HCT116 (cell line): ENCODE measurements at regions not wholly inside any gene's neighbourhood (a gene's known extent, or its start where the extent isn't known, plus 50 kb on each side); places are given as distances from the start of the nearest gene placed in this dataset.

Experiments used
- ATAC-seq: fragments of 200-7000 bp; cut with Tn5 transposase; 2 replicates; pipeline ENCODE4 v1.9.1; 2020; ENCODE audit warnings: mild to moderate bottlenecking, moderate library complexity
- BruUV-seq: library from RNA; stranded (reverse); fragments of 400-500 nt; replicated peaks from 2 replicates; lab custom pipeline; 2021; lab: Mats Ljungman, UMichigan
- CTCF ChIA-PET: fragments of 300-600 bp; sonication (Branson Sonifier 250); formaldehyde crosslinking; loops from one replicate; lab custom pipeline; 2021; ENCODE audit warnings: antibody characterized with exemption; lab: Charles Lee
- POLR2A ChIA-PET: fragments of 300-600, 350-600 bp; sonication (Branson Sonifier 250); formaldehyde crosslinking; loops from one replicate; lab custom pipeline; 2021; ENCODE audit warnings: antibody characterized with exemption; lab: Charles Lee
- RAD21 ChIA-PET, 2 experiments: fragments of 300-600 bp; sonication (Branson Sonifier 250); formaldehyde crosslinking; loops; one replicate each; lab custom pipeline; 2023; ENCODE audit warnings: low total read pairs in 2 of 2; ENCODE audit not compliant: uncharacterized antibody in 2 of 2, unreplicated experiment in 2 of 2, low non-redundant PET in 1 of 2; lab: Charles Lee
- DNase-seq: peaks from one replicate; pipeline ENCODE4 v3.0.0-alpha.2; 2010; ENCODE audit warnings: low read depth, low spot score
- H2AFZ ChIP-seq: fragments of 200-600 bp; shearing (Covaris generic), sonication (generic); 2 replicates; pipeline ENCODE4 v1.6.1; 2017; ENCODE audit warnings: low read depth, mixed run types, mixed read lengths, antibody characterized with exemption, low read length; ENCODE audit not compliant: poor library complexity, severe bottlenecking
- H3K27ac ChIP-seq: 2 replicates; pipeline ENCODE4 v1.5.1; 2012; ENCODE audit warnings: low read depth, low read length
- H3K27me3 ChIP-seq: fragments of 200-600 bp; sonication (generic); 2 replicates; pipeline ENCODE4 v1.6.1; 2016; ENCODE audit warnings: mixed run types, low read length, mixed read lengths; ENCODE audit not compliant: insufficient read depth
- H3K36me3 ChIP-seq, 2 experiments: fragments of 200-500 bp in 1 of 2; fragments of 200-600 bp in 1 of 2; sonication (Bioruptor generic) in 1 of 2; sonication (generic) in 1 of 2; 2 replicates each; pipeline versions ENCODE4 v1.5.1 to v1.6.1; 2014 to 2016; ENCODE audit warnings: low read length in 2 of 2, inconsistent platforms in 1 of 2, mixed read lengths in 1 of 2, mixed run types in 1 of 2; ENCODE audit not compliant: insufficient read depth in 2 of 2, control insufficient read depth in 1 of 2
- H3K4me1 ChIP-seq, 2 experiments: fragments of 200-600 bp in 1 of 2; sonication (generic) in 1 of 2; 2 replicates each; pipeline versions ENCODE4 v1.5.1 to v1.6.1; 2012 to 2017; ENCODE audit warnings: low read length in 2 of 2, inconsistent platforms in 1 of 2, mild to moderate bottlenecking in 1 of 2, mixed read lengths in 1 of 2, mixed run types in 1 of 2, moderate library complexity in 1 of 2; ENCODE audit not compliant: insufficient read depth in 2 of 2, control insufficient read depth in 1 of 2
- H3K4me2 ChIP-seq: fragments of 200-600 bp; sonication (generic); 2 replicates; pipeline ENCODE4 v1.6.1; 2017; ENCODE audit warnings: mixed run types, low read length, mixed read lengths
- H3K4me3 ChIP-seq, 2 experiments: fragments of 200-600 bp in 1 of 2; sonication (generic) in 1 of 2; replicated peaks in 1 of 2; 2 replicates each; pipeline ENCODE4 v1.5.1; 2011 to 2016; ENCODE audit warnings: low read length in 2 of 2, control low read depth in 1 of 2, low read depth in 1 of 2, mild to moderate bottlenecking in 1 of 2, mixed read lengths in 1 of 2, mixed run types in 1 of 2
- H3K79me2 ChIP-seq: fragments of 200-600 bp; sonication (generic); 2 replicates; pipeline ENCODE4 v1.6.1; 2017; ENCODE audit warnings: mild to moderate bottlenecking, mixed run types, low read length, moderate library complexity, mixed read lengths; ENCODE audit not compliant: insufficient read depth
- H3K9ac ChIP-seq: fragments of 200-600 bp; sonication (generic); 2 replicates; pipeline ENCODE4 v1.6.1; 2016; ENCODE audit warnings: low read length, mixed read lengths
- H3K9me2 ChIP-seq: fragments of 200-600 bp; sonication (generic), shearing (Covaris generic); 2 replicates; pipeline ENCODE4 v1.6.1; 2017; ENCODE audit warnings: mixed run types, mild to moderate bottlenecking, moderate library complexity; ENCODE audit not compliant: insufficient read depth
- H3K9me3 ChIP-seq, 2 experiments: fragments of 200-500 bp in 1 of 2; fragments of 200-600 bp in 1 of 2; sonication (Bioruptor generic) in 1 of 2; sonication (generic) in 1 of 2; 2 replicates each; pipeline ENCODE4 v1.6.1; 2014 to 2017; ENCODE audit warnings: low read length in 2 of 2, mixed read lengths in 2 of 2, inconsistent platforms in 1 of 2, low read depth in 1 of 2, mild to moderate bottlenecking in 1 of 2, mixed run types in 1 of 2, moderate library complexity in 1 of 2; ENCODE audit not compliant: control insufficient read depth in 1 of 2, insufficient read depth in 1 of 2
- H4K20me1 ChIP-seq: fragments of 200-600 bp; sonication (generic), shearing (Covaris generic); 2 replicates; pipeline ENCODE4 v1.6.1; 2017; ENCODE audit warnings: mixed run types, mild to moderate bottlenecking, moderate library complexity; ENCODE audit not compliant: insufficient read depth
- ATF3 ChIP-seq: IDR thresholded peaks from 2 replicates; pipeline ENCODE4 v1.6.1; 2012
- CBX3 ChIP-seq: IDR thresholded peaks from 2 replicates; pipeline ENCODE4 v1.6.1; 2012; ENCODE audit warnings: low read depth
- EGR1 ChIP-seq: IDR thresholded peaks from 2 replicates; pipeline ENCODE4 v1.6.1; 2012; ENCODE audit warnings: low read depth
- ELF1 ChIP-seq: IDR thresholded peaks from 2 replicates; pipeline ENCODE4 v1.6.1; 2012; ENCODE audit warnings: low read depth, borderline replicate concordance
- EZH2 ChIP-seq: fragments of 200-600 bp; sonication (generic); IDR thresholded peaks from 2 replicates; pipeline ENCODE4 v1.6.1; 2017; ENCODE audit warnings: antibody characterized with exemption, mixed run types
- EZH2phosphoT487 ChIP-seq: fragments of 200-600 bp; IDR thresholded peaks from 2 replicates; pipeline ENCODE4 v1.6.1; 2018; ENCODE audit warnings: antibody characterized with exemption, borderline replicate concordance
- FOSL1 ChIP-seq: IDR thresholded peaks from 2 replicates; pipeline ENCODE4 v1.6.1; 2012; ENCODE audit warnings: low read depth
- JUND ChIP-seq: IDR thresholded peaks from 2 replicates; pipeline ENCODE4 v1.6.1; 2012
- POLR2AphosphoS5 ChIP-seq: IDR thresholded peaks from 2 replicates; pipeline ENCODE4 v1.6.1; 2011; ENCODE audit warnings: mild to moderate bottlenecking, low read depth, low read length, moderate library complexity
- RAD21 ChIP-seq: IDR thresholded peaks from 2 replicates; pipeline ENCODE4 v1.6.1; 2012; ENCODE audit warnings: low read depth, mild to moderate bottlenecking
- REST ChIP-seq: IDR thresholded peaks from 2 replicates; pipeline ENCODE4 v1.6.1; 2012; ENCODE audit warnings: low read depth
- SIN3A ChIP-seq: IDR thresholded peaks from 2 replicates; pipeline ENCODE4 v1.6.1; 2012; ENCODE audit warnings: low read depth
- SP1 ChIP-seq: IDR thresholded peaks from 2 replicates; pipeline ENCODE4 v1.6.1; 2012; ENCODE audit warnings: low read depth
- SRF ChIP-seq: IDR thresholded peaks from 2 replicates; pipeline ENCODE4 v1.6.1; 2012; ENCODE audit warnings: low read depth
- YY1 ChIP-seq: IDR thresholded peaks from 2 replicates; pipeline ENCODE4 v1.6.1; 2011; ENCODE audit warnings: low read length, low read depth, moderate library complexity, mild to moderate bottlenecking; ENCODE audit not compliant: insufficient replicate concordance; ENCODE audit errors: extremely low read depth
- ZBTB33 ChIP-seq: IDR thresholded peaks from 2 replicates; pipeline ENCODE4 v1.6.1; 2011; ENCODE audit warnings: mild to moderate bottlenecking, low read length, moderate library complexity; ENCODE audit not compliant: insufficient replicate concordance; ENCODE audit errors: extremely low read depth
- ZFX ChIP-seq: fragments of 450-650 bp; IDR thresholded peaks from 2 replicates; pipeline ENCODE4 v1.6.1; 2017
- ZNF274 ChIP-seq: fragments of 200-500 bp; sonication (Bioruptor generic); IDR thresholded peaks from 2 replicates; pipeline ENCODE4 v1.6.1; 2014; ENCODE audit warnings: mild to moderate bottlenecking, low read depth, low read length, inconsistent platforms
- intact Hi-C: fragments of 100-400 bp; cut with micrococcal nuclease; formaldehyde crosslinking; loops from 2 replicates; pipeline ENCODE4 v1.10.0; 2022
- TF ChIP-seq, protein P1 (sequence below): IDR thresholded peaks from 2 replicates; pipeline ENCODE4 v1.6.1; 2012

DNA sequence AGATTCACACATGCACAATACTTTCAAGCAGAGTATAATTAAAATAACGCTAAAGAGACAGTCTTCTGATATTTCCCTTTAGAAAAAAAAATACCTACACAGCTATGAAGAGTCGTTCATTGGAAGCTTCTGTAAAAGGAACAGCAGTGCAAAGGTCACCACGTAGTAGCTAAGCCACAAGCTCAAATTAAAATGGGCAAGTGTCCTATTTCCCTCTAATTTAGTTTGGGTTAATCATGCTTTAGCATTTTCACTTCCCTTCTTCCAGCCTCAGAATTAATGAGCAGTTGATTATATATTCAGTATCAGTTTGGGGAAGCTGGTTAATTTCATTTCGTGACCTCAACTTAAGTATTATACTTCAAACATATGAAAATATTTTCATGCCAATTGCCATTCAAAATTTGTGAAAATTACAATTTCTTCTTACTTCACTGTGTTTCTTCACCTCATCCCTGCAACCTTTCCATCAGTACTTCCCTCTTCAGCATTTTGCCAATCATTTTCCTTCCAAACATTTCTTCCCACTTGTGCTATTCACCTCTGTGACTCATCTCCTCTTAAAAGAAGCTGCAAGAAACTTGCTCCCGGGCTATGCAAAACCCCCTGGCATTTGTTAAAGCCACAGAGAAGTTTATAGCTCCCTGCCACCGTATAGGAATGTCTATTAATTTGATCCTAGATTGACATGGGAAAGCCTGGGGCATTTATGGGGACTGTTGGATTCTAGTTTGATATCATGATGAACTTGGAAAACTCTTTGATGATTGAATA, 83.0 kb downstream of the DMRTA1 start:
- ChIA-PET RAD21 (no interaction called here), CTCF (no interaction called here), POLR2A (no interaction called here)
- no peak overlapping the region for H3K27ac ChIP-seq
- DNase-seq = no peak
- H3K36me3 ChIP-seq = no peaks in the 10 kb centered on the region
- no peak for ATAC-seq
- BruUV-seq = no TSS peak
- no peaks in the 10 kb centered on the region for H3K79me2 ChIP-seq
- no peaks in the 10 kb centered on the region for H4K20me1 ChIP-seq
- no peak overlapping the region for H3K9ac ChIP-seq
- no peaks in the 10 kb centered on the region for H3K4me1 ChIP-seq
- no peak overlapping the region for H3K4me2 ChIP-seq
- no peak overlapping the region for H3K4me3 ChIP-seq
- no peaks in the 10 kb centered on the region for H3K27me3 ChIP-seq
- H2AFZ ChIP-seq = no peak overlapping the region
- no peak for TF ChIP-seq POLR2AphosphoS5
- no peak for TF ChIP-seq ZNF274
- no peak for TF ChIP-seq EZH2phosphoT487
- no peak for TF ChIP-seq FOSL1
- no peak for TF ChIP-seq EGR1
- TF ChIP-seq CBX3 = no peak
- TF ChIP-seq RAD21 = no peak
- no peak for TF ChIP-seq ATF3
- TF ChIP-seq, protein P1, sequence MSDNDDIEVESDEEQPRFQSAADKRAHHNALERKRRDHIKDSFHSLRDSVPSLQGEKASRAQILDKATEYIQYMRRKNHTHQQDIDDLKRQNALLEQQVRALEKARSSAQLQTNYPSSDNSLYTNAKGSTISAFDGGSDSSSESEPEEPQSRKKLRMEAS = no peak
- TF ChIP-seq EZH2 = no peak
- no peak for TF ChIP-seq ELF1
- TF ChIP-seq SIN3A = no peak
- no peak for TF ChIP-seq ZBTB33
- no peak for TF ChIP-seq ZFX
- TF ChIP-seq YY1 = no peak
- no peak for TF ChIP-seq SRF
- TF ChIP-seq JUND = no peak
- no peak for TF ChIP-seq SP1
- TF ChIP-seq REST = no peak
- no peaks in the 10 kb centered on the region for H3K9me3 ChIP-seq
- no peaks in the 10 kb centered on the region for H3K9me2 ChIP-seq
- intact Hi-C loops = no loop called here
